Neural cell (in vitro differentiated cells): ENCODE measurements at regions not wholly inside any gene's neighbourhood (a gene's known extent, or its start where the extent isn't known, plus 50 kb on each side); places are given as distances from the start of the nearest gene placed in this dataset.

Experiments used
- CTCF ChIP-seq: fragments of 450-650 bp; IDR thresholded peaks from 2 replicates; pipeline ENCODE4 v1.5.1; 2014; ENCODE audit warnings: antibody characterized with exemption, mild to moderate bottlenecking, moderate library complexity; ENCODE audit not compliant: poor library complexity, severe bottlenecking
- EP300 ChIP-seq: fragments of 450-650 bp; conservative IDR thresholded peaks from 2 replicates; pipeline ENCODE4 v1.6.1; 2014; ENCODE audit warnings: antibody characterized with exemption, mild to moderate bottlenecking, moderate library complexity; ENCODE audit not compliant: poor library complexity, severe bottlenecking
- EZH2 ChIP-seq: fragments of 200-600, 300-800 bp; shearing (Covaris generic), sonication (generic); IDR thresholded peaks from 2 replicates; pipeline ENCODE4 v1.6.1; 2014; ENCODE audit warnings: antibody characterized with exemption, low read length, borderline replicate concordance, mild to moderate bottlenecking; ENCODE audit not compliant: insufficient read depth, poor library complexity, severe bottlenecking
- MXI1 ChIP-seq: fragments of 450-650 bp; conservative IDR thresholded peaks from 2 replicates; pipeline ENCODE4 v1.6.1; 2014; ENCODE audit warnings: antibody characterized with exemption, mild to moderate bottlenecking; ENCODE audit not compliant: poor library complexity, severe bottlenecking
- POLR2AphosphoS5 ChIP-seq: IDR thresholded peaks from 2 replicates; pipeline ENCODE4 v1.6.1; 2012
- RAD21 ChIP-seq: fragments of 450-650 bp; conservative IDR thresholded peaks from 2 replicates; pipeline ENCODE4 v1.6.1; 2014; ENCODE audit warnings: antibody characterized with exemption, mild to moderate bottlenecking, moderate library complexity
- SMC3 ChIP-seq: fragments of 450-650 bp; conservative IDR thresholded peaks from 2 replicates; pipeline ENCODE4 v1.6.1; 2014; ENCODE audit warnings: antibody characterized with exemption, mild to moderate bottlenecking, moderate library complexity; ENCODE audit not compliant: poor library complexity
- TAF1 ChIP-seq: IDR thresholded peaks from 2 replicates; pipeline ENCODE4 v1.6.1; 2012; ENCODE audit warnings: low read depth
- TF ChIP-seq, protein P1 (sequence below): IDR thresholded peaks from 2 replicates; pipeline ENCODE4 v1.6.1; 2012; ENCODE audit warnings: borderline replicate concordance

DNA sequence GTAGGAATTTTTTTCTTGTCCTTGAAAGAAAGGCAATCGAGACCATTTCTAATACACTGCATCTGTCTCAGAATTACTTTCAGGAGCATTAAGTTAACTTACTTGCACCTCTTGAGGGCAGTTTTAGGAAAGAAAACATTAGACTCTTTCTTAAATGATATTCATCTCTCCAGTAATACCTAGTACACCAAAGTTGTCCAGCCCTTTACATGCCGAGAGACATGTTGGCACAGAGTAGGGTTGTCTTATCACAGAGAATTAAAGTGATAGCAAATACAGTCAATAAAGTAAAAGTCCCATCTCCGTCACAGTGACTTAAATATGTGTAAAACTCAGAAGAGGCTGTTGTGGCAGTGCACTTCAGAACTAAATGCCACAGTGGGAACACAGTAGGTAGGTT is 154.3 kb upstream of the KCNN2 start:
- TF ChIP-seq CTCF (no peak), RAD21 (no peak), POLR2AphosphoS5 (no peak), EZH2 (no peak), SMC3 (no peak), EP300 (no peak), TAF1 (no peak), MXI1 (no peak)
- TF ChIP-seq, protein P1, sequence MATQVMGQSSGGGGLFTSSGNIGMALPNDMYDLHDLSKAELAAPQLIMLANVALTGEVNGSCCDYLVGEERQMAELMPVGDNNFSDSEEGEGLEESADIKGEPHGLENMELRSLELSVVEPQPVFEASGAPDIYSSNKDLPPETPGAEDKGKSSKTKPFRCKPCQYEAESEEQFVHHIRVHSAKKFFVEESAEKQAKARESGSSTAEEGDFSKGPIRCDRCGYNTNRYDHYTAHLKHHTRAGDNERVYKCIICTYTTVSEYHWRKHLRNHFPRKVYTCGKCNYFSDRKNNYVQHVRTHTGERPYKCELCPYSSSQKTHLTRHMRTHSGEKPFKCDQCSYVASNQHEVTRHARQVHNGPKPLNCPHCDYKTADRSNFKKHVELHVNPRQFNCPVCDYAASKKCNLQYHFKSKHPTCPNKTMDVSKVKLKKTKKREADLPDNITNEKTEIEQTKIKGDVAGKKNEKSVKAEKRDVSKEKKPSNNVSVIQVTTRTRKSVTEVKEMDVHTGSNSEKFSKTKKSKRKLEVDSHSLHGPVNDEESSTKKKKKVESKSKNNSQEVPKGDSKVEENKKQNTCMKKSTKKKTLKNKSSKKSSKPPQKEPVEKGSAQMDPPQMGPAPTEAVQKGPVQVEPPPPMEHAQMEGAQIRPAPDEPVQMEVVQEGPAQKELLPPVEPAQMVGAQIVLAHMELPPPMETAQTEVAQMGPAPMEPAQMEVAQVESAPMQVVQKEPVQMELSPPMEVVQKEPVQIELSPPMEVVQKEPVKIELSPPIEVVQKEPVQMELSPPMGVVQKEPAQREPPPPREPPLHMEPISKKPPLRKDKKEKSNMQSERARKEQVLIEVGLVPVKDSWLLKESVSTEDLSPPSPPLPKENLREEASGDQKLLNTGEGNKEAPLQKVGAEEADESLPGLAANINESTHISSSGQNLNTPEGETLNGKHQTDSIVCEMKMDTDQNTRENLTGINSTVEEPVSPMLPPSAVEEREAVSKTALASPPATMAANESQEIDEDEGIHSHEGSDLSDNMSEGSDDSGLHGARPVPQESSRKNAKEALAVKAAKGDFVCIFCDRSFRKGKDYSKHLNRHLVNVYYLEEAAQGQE = no peak
